Stimulated activated CD8-positive, alpha-beta memory T cell treated with anti-CD3 and anti-CD28 coated beads, Interleukin-7, amount 100 ng/mL, for 24 hours (primary cell): ENCODE measurements at regions not wholly inside any gene's neighbourhood (a gene's known extent, or its start where the extent isn't known, plus 50 kb on each side); places are given as distances from the start of the nearest gene placed in this dataset.

Experiments used
- DNase-seq: peaks from one replicate; pipeline ENCODE4 v3.0.0-alpha.2; 2020; ENCODE audit warnings: low read depth

DNA sequence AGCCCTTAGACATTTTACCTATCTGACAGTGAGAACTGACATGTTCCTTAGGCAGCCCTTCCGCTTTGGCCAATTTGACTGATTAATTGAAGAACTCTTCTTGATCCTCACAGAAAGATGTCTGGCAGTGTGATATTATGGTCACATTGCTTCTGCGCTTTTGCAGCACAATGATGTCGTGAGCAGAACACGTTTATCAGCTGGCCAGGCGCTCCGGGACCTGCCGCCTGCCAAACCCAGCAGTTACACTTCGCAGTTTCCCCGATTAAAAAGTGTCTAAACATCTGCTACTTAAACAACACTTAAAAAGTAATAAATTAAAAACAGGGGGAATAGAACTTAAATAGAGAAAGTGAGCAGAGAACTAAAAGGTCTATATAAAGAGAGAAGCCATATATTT lies 103.5 kb upstream of the ETS2 start:
- no peak for DNase-seq

DNA sequence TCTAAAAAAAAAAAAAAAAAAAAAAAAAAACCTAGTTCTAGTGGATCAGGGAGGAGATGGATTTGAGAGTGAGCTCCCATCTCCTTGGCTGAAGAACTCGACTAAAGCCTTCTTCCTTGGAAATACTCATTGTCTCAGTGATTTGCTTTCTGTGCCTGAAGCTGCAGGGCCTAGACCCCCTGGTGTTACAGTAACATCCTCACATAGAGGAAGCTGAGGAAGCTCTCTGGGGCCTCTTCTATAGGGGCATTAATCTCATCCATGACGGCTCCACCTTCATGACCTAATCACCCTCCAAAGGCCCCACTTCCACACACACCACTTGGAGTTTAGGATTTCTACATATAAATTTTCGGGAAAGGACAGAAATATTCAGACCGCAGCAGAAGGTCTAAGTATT lies 95.9 kb upstream of the ETS2 start:
- no peak for DNase-seq

DNA sequence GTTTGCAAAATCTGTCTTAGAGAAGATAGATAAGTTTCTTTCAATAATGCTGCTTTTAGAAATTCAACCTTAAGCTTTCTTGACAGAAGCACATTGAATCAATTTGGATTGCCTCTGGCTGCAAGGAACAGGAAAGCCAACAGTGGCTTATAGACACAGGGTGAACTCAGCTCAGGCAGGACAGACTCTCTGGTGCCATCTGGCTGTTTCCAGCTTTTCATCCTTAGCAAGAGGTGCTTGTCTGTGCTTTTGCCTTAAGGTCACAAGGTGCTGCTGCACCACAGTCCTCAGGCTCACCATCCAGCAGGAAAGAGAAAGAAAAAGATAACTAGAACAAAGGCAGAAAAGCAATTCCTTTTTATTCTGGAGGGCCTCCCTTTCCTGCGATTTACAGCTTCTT lies 93.7 kb upstream of the ETS2 start:
- DNase-seq: no peak

DNA sequence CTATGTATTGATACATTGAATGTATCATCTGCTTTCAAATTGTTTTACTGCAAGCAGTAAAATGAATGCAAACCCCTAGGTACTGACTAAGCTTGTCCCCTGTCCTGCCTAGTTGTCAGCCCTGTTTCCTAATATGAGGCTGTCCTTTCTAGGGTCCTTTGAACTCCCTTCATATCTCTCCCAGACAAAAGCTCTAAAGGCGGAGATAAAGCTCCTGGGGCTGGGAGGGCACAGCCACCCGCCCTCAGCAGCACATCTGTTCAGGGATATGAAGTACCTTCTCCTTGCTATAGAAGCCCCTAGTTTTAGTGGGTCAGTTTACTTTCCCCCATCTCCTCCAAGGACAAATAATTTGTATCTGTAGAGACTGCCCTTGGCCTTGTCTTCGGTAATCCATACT lies 93.1 kb upstream of the ETS2 start:
- DNase-seq: no peak

DNA sequence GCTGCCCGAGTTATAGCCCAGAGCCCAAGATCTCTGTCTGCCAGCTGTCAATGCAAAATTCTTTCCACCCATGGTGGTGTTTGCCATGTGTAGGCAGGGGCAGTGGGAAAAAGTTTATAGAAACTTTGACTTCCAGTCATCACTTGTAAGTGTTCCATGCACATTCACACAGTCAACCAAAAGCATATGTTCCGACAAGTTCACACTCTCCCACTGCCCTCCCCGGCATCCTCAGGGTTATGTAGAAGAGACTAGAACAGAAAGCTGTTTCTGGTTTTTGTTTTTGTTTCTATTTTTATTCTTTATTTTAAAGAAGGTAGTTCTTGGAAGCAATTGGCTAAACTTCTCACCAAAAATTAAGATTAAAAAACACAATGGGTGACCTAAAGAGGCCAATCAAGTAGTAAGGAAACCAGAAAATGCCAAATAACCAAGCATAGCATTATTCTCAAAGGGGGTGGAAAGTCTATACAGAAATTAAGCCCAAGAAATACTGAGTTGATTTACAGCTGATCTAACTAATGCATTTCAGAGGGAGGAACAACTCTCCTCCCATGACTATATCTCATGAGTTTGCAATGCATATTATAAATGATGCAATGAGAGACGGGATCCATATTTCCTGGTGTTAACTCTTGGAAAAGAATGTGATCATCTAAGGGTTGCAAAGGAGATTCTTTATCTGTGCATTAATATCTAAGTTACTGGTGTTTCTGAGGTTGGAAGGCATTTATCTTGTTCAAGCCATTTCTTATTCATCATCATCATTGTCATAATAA lies 91.5 kb upstream of the ETS2 start:
- DNase-seq: no peak

DNA sequence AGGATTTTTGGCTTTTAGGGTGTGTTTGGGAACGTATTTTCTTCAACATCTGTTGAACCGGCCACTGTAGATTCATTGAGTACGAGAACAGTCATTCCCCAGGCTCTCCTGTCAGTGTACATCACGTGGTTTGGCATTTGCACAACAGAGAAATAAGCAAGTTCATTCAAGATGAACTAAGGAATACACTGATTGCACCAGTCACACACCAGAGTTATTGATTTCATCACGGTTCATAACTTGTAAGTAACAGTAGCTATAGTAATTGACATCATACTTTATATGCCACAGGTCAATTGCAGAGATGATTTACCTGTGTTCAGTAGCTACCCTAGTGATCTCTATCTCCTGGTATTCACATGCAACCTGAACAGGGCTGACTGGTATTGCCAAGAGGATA lies 90.7 kb upstream of the ETS2 start:
- DNase-seq: no peak

DNA sequence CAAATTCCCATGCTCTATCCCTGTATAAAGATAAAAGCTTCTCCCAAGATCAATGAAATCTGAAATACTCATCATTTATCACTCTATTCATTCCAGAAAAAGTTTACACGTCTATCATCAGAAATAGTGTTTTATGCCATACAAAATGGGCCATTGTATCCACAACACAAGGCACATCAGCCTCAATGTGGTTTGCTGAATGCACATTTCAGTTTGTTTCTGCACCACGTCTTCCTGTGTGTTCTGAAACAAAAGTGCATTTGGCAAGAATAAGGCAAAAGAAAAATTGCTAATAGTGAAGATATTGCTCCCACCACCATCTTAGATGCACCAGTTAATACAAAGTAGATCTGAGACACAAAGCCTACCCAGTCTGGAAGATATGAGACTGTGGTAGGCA lies 89.6 kb upstream of the ETS2 start:
- DNase-seq: no peak

DNA sequence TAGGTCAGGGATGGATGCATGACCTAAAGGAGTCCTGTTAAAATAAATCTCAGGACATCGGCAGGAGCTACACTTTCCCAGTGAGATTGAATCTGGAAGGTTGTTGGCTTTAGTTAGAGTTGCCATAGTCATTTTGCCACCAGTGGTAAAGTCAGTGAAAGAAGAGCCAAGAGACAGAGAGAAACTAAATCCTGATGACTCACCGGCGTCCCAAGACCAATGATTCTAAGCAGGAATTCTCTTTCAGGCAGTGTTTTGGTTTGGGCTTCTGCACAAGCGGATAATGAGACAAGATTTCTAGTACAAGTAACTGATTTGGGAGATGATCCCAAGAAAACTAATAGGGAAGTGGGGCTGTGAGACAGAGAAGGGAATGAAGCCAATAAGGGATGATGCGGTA lies 88.8 kb upstream of the ETS2 start:
- no peak for DNase-seq

DNA sequence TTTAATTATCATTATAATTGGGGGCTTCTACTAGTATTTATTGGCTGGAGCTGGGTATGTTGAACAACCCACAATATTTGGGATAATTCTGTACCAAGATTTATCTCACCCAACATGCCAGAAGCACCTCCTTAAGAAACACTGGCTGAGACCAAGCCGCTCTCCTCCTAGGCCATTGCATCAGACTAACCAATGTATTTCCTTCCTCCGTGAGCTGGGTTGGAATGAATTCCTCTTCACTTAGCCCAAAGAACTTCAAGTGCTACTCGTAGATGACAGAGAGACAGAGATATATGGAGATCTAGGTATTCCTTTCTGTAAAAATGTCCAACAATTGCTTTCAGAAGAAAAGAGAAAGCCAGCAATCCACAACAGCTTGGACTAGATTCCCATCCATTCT lies 87.2 kb upstream of the ETS2 start:
- no peak for DNase-seq

DNA sequence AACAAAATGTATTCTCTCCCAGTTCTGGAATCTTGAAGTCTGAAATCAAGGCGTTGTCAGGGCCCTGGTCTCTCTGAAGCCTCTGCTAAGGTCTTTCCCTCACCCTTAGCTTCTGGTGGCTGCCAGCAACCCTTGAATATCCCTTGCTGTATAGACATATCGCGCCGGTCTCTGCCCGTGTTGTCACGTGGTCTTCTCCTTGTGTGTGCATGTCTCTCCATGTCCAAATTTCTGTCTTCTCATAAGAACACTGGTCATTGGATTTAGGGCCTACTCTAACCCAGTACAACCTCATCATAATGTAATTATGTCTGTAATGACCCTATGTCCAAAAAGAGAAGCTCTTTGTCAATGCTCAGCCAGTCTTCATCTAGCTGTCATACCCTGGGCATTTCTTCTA lies 85.7 kb upstream of the ETS2 start:
- DNase-seq: no peak

DNA sequence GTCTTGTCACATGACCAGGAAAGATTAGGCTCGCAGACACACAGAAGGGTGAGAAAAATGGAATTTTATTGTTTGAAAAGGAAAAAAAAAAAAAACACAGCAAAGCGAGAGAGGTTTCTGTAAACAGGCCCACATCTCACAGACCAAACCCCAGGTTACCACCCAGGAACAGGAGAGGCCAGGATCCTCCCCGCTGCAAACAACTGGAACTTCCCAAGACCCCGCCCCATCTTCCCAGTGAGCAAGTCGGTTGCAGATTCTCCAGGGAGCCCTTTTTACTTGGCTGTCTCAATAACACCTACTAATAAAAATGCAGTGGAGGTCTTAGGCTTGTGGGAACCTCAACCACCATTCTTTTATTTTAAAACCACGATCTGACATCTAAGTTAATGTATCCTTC lies 84.7 kb upstream of the ETS2 start:
- no peak for DNase-seq

DNA sequence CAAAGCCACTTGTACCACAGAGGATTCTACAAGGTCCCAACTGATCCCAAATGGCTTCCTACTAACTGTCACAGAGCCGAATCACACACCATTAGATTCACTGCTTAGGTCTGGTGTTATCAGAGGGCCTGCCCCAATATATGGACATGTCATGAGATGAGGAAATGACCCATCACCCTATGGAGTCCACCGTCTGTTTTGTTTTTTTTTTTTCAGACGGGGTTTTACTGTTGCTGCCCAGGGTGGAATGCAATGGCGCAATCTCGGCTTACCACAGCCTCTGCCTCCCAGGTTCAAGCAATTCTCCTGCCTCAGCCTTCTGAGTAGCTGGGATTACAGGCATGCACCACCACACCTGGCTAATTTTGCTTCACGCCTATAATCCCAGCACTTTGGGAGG lies 83.8 kb upstream of the ETS2 start:
- no peak for DNase-seq

DNA sequence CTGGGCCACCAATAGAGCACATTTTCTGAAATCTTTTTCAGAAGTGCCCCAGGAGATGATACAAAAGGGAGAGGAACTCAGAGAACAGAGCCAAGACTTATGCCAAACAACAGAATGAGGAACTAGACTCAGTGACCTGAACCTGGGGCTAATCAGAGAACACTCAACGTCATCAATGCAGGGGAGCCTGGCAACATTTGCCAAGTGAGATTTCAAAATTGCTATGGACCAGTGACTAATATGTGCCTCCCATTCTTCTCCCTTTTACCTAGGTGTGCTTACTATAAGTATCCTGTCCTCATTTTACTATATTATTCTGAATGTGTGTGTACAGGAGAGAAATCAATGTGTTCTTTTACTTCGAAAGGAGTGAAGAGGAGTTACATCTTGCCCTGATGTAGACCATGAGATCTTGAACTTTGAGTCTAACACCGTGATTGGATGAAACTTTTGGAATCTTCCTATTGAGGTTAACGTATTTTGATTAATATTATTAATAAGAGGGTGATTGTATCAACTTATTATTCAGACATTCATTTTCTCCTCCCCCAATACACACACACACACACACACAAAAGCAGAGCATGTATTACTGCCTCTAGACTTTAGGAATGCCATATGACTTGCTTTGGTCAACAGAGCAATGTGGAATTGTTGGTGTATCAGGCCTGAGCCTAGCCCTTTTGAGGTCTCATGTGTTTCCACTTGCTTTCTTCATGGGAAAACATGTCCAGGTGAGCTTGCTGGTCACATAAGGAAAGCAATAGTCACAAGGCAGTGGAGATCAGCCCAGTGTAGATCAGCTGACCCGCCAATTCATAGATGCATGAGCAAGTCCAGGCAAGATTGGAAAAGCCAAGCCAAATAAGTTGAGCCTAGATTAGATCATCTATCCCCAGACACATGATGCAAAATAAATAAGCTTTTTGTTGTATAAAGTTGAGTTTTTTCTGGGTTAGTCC lies 80.3 kb upstream of the ETS2 start:
- no peak for DNase-seq

DNA sequence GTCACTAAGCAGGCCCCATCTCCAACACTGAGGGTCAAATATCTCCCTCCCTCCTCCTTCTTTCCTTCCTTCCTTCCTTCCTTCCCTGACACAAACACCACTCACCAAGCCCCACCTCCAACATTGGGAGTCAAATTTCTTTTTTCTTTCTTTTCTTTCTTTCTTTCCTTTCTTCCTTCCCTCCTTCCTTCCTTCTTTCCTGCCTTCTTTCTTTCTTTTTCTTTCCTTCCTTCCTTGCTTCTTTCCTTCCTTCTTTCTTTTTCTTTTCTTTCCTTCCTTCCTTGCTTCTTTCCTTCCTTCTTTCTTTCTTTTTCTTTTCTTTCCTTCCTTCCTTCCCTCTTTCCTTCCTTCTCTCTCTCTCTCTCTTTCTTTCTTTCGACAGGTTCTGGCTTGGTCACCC lies 79.2 kb upstream of the ETS2 start:
- DNase-seq: no peak

DNA sequence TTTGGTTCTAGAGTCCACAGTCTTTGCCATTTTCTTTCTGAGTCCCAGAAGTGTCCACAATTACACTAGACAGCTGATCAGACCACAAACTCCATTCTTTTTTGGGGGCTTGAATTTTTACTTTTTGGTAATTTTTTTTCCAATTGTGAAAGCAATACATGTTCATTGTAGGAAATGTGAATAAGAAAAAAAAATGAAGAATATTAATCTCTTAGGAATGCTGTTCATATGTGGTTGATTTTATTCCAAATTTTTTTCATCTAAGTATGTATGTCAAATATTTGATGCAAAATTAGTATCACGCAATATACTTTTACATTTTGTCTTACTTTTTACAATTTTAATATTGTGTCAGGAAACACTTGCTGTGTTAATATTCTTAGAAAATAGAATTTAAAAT lies 76.4 kb upstream of the ETS2 start:
- DNase-seq: no peak

DNA sequence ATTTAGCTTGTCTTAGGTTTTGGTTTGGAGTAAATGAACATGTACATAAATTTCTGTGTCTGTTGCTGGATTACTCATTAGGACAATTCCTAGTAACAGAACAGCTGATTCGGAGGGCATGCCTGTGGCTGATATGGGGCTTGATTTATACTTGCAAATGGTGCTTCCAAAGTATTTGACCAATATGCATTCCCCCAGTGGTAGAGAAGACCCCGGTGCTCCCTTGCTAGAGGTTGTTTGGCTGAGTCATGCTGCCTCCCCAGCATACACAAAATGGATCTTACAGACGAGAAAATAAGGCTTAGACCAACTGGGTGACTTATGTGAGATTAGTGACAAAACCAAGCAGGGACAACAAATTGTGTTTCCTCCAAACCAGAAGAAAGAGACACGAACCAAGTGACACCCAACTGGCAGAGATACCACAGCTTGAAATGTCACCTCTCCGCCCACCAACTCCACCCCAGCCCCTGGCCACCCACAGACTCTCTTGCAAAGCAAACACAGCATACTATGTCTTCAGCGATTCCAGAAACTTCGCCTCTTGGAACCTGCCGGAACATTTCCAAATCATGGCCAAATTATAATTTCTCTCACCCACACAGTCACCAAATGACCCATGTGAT lies 75.9 kb upstream of the ETS2 start:
- DNase-seq: no peak

DNA sequence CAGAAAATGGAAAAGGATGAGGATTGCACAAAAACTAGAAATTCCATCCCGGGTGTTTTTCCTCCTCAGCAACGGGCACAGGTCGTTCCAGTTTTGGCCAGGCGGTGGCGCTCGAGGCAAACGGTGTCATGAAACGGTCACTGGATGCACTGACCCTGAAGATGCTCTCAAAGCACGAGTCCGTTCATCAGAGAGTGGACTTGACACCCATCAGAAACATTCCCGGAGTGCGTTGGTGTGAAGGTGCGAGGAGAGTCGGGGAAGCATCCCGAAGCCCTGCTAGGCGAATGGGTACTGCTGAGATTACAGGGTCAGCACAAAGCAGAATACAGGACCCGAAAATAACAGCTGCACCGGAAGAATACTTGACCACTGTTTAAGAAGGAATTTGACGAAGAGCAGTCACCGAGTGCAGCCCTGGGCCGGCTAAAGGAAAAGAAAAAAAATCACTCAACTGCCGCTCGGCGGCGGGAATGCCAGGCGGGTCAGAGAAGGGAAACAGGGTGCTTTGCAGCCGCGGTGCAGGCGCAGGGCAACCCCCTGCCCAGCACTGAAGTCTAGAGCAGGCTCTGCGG lies 71.7 kb upstream of the ETS2 start:
- peak; percentile 62 for DNase-seq

DNA sequence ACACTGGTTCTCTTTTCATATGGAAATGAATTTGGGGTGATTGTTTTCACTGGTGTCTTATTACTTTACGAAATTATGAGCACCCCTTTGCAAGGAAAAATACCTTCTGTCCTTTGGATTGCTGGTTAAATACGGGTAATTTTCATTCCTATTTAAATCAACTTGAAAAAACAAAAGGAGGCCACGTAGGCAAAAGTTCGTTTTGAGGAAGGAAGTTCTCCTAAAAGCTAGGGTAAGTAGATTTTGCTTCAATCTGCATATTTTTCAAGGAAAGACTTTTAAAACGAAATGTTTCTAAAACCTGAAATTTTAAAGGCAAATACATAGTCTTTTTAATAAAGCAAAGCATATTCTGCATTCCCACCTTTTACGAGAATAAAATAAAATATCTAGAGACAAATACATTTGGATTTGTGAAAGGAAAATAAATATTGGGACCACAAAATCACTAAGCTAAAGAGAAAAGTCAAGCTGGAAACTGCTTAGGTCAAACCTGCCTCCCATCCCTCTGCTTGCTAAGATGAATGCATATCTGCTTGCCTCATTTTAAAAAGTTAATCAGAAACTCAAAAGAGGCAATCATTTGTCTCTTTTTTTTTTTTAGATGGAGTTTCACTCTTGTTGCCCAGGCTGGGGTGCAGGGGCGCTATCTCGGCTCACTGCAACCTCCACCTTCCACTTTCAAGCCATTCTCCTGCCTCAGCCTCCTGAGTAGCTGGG lies 70.9 kb upstream of the ETS2 start:
- DNase-seq: no peak

DNA sequence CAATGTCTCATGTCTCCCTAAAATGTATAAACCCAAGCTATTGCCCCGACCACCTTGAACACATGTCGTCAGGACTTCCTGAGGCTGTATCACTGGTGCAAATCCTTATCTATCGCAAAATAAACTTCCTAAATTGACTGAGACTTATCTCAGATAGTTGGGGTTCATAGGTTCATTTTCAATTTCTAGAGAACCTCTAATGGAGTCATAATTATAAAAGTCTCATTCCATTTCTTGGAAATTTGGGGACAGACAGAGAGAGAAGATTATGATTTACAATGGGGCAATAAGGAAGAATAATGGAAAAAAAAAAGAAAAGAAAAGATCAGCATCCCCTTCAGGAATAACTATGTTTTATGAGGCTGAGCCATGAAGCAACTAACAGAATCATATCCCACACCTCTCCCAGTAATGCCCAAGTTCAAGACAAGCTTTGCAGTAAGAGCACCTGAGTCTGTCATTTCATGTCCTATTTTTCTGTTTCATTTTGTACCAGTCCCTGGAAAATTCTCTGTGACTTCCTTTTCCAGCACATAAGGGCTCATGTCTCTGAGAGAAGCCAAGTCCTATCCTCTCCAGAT lies 70.0 kb upstream of the ETS2 start:
- no peak for DNase-seq

DNA sequence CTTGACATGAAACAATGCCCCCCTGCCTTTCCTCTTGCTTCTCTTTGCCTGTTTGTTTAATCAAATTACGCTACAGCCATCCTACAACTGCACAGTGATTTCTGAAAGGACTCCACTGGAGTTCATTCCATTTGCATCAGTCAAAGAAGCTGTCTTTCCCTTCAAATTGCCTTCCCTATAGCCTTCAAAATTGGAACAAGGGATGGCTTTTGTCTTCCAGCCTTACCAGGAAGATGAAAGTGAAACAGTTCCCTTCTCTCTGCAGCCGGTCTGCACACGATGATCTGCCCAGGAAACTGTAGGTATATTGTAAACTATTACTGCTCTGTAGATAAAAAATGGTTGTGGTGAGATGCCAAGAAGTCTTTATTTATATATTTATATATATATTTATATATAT lies 65.6 kb upstream of the ETS2 start:
- DNase-seq: no peak

DNA sequence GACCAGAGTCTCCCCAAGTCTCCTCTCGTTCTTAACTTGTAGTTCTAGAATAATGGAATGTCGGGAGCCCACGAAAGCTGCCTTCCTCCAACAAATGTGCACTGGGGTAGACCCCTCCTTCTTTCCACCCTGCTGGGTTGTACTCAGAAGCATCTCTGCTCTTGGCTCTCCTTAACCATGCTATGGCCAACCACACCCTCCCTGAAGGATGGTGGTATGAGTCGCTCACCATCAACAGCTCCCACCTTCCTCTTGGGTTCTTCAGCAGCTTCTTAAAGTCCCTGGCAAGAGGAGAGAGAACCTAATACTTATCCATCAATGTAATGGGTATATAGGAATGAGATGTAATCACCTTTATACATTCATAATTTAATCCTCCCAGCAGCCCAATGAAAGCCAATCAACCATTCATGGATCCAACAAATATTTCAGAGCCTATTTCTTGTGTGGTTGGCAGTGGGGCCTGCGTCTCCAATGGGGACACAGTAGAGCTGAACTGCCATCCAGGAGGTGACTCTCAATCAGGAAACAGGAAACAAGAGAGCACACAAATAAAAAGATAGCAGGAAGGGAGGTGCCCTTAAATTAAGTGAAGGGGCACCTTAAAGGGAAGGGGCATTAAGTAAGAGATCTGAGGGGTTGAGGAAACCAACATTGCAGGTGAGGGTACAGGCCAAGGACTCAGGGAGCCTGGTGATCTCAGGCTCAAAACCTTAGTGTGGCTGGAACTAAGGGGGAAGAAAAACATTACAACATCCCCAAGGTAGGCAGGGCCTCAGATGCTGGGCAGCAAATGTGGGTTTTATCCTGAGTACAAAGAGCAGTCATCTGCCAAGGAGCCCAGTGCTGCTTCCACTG lies 64.4 kb upstream of the ETS2 start:
- DNase-seq: no peak
